Breast epithelium (tissue), 4 donors: ENCODE measurements at regions not wholly inside any gene's neighbourhood (a gene's known extent, or its start where the extent isn't known, plus 50 kb on each side); places are given as distances from the start of the nearest gene placed in this dataset.

Experiments used
- DNase-seq, 2 donors: peaks; one replicate each; pipeline ENCODE4 v3.0.0-alpha.2; 2019; ENCODE audit warnings: low spot score in 2 of 2
- H3K27ac ChIP-seq, 2 donors: fragments of 200-600 bp; sonication (generic) in 1 of 2; one replicate each; pipeline ENCODE4 v1.5.1; 2016 to 2019; ENCODE audit warnings: mild to moderate bottlenecking in 1 of 2
- H3K27me3 ChIP-seq, 2 donors: fragments of 200-600 bp; sonication (generic) in 1 of 2; one replicate each; pipeline versions ENCODE4 v1.5.1 to v1.6.0; 2017 to 2019; ENCODE audit warnings: control low read depth in 1 of 2, mild to moderate bottlenecking in 1 of 2
- H3K36me3 ChIP-seq: fragments of 200-600 bp; one replicate; pipeline ENCODE4 v1.5.1; 2019
- H3K4me1 ChIP-seq, 2 donors: fragments of 200-600 bp; sonication (generic); one replicate each; pipeline ENCODE4 v1.5.1; 2016 to 2019; ENCODE audit warnings: control low read depth in 1 of 2
- H3K4me3 ChIP-seq, 3 donors: fragments of 200-600 bp; sonication (generic); 1 replicate in 2 of 3; 2 replicates in 1 of 3; pipeline ENCODE4 v1.5.1; 2016 to 2019; ENCODE audit warnings: mild to moderate bottlenecking in 3 of 3, moderate library complexity in 2 of 3
- H3K9me3 ChIP-seq, 2 donors: fragments of 200-600 bp; sonication (generic) in 1 of 2; one replicate each; pipeline ENCODE4 v1.5.1; 2016 to 2019; ENCODE audit warnings: control low read depth in 1 of 2
- POLR2A ChIP-seq: fragments of 450-650 bp; IDR thresholded peaks from one replicate; pipeline ENCODE4 v1.6.1; 2016; ENCODE audit warnings: antibody characterized with exemption, mild to moderate bottlenecking, moderate library complexity
- POLR2AphosphoS5 ChIP-seq, 3 donors: sonication (generic); formaldehyde crosslinking; IDR thresholded peaks; one replicate each; pipeline ENCODE4 v1.6.1; 2017; ENCODE audit warnings: antibody characterized with exemption in 3 of 3
- intact Hi-C: fragments of 100-400 bp; cut with DNase I; formaldehyde crosslinking; loops from one replicate; pipeline ENCODE4 v1.15.1; 2023; ENCODE audit warnings: low total_unique reads
- TF ChIP-seq, protein P1 (sequence below), 3 donors: fragments of 450-650 bp; IDR thresholded peaks; one replicate each; pipeline ENCODE4 v1.5.1; 2016 to 2017; ENCODE audit warnings: antibody characterized with exemption in 3 of 3, mild to moderate bottlenecking in 3 of 3, moderate library complexity in 3 of 3

DNA sequence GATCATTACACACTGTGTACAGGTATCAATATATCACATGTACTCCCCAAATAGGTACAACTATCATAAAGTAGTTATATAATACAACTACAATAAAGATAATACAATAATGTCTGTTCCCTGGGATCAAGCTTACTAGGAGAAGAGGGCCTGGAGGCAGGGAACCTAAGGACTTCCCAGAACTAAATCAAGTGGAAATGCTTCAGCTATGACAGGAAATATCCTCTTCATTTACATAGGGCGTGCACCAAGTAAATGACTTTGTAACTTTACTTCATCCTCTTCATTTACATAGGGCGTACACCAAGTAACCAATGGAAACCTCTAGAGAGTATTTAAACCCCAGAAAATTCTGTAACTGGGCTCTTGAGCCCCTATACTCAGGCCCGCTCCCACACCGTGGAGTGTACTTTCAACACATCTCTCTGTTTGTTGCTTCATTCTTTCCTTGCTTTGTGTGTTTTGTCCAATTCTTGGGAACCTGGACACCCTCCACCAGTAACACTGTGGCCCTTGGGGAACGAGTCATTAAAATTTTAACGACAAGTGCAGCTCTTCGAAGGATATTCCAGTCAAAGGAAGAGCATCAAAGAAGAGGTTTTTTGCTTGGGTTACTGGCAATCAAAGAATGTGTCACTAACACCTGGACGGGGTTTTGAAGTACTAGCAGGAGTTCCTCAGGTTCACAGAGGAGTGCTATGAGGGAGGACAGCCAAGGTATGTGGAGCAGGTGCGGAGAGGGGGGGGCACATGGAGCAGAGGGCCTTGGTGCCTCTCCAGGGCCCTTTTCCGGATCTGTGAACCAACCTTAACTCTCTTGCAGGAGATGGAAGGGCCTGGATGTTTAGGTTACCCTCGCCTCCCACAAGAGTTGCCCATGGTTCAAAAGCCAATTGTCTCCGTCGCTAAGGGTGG lies 106.6 kb upstream of the DAP start:
- Histone ChIP-seq H3K4me3 (no peak overlapping the region), H3K9me3 (no peaks in the 10 kb centered on the region), H3K4me1 (no peaks in the 10 kb centered on the region), H3K27ac (no peak overlapping the region), H3K27me3 (no peaks in the 10 kb centered on the region), H3K36me3 (no peaks in the 10 kb centered on the region)
- DNase-seq: no peak
- intact Hi-C loops: no loop called here
- TF ChIP-seq, protein P1, sequence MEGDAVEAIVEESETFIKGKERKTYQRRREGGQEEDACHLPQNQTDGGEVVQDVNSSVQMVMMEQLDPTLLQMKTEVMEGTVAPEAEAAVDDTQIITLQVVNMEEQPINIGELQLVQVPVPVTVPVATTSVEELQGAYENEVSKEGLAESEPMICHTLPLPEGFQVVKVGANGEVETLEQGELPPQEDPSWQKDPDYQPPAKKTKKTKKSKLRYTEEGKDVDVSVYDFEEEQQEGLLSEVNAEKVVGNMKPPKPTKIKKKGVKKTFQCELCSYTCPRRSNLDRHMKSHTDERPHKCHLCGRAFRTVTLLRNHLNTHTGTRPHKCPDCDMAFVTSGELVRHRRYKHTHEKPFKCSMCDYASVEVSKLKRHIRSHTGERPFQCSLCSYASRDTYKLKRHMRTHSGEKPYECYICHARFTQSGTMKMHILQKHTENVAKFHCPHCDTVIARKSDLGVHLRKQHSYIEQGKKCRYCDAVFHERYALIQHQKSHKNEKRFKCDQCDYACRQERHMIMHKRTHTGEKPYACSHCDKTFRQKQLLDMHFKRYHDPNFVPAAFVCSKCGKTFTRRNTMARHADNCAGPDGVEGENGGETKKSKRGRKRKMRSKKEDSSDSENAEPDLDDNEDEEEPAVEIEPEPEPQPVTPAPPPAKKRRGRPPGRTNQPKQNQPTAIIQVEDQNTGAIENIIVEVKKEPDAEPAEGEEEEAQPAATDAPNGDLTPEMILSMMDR (IDR thresholded peaks at IDR 0.05): no peak
- TF ChIP-seq POLR2AphosphoS5 (IDR thresholded peaks at IDR 0.05) (no peak), POLR2A (no peak)

DNA sequence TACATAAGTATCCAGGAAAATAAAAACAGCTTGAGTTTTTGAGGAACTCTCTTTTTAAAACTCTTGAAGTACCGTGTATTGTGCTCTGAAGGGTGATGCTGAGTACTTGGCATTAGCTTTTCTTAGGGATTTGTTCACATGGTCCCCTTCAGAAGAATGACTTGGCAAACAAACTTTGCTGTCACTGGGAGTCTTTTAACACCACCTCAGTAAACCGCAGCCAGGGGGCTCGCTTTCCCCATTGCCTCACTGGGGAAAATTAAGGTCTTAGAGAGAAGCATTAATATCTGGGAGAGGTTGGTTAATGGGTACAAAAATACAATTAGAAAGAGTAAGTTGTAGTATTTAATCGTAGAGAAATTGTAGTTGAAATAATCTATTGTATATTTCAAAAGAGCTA lies 105.9 kb upstream of the DAP start:
- no peak for TF ChIP-seq POLR2A
- no peak for TF ChIP-seq POLR2AphosphoS5 (IDR thresholded peaks at IDR 0.05)
- TF ChIP-seq, protein P1 (IDR thresholded peaks at IDR 0.05): no peak
- Histone ChIP-seq H3K4me1 (no peaks in the 10 kb centered on the region), H3K27ac (no peak overlapping the region), H3K9me3 (no peaks in the 10 kb centered on the region), H3K4me3 (no peak overlapping the region), H3K27me3 (no peaks in the 10 kb centered on the region), H3K36me3 (no peaks in the 10 kb centered on the region)
- DNase-seq: no peak
- intact Hi-C loops: no loop called here

DNA sequence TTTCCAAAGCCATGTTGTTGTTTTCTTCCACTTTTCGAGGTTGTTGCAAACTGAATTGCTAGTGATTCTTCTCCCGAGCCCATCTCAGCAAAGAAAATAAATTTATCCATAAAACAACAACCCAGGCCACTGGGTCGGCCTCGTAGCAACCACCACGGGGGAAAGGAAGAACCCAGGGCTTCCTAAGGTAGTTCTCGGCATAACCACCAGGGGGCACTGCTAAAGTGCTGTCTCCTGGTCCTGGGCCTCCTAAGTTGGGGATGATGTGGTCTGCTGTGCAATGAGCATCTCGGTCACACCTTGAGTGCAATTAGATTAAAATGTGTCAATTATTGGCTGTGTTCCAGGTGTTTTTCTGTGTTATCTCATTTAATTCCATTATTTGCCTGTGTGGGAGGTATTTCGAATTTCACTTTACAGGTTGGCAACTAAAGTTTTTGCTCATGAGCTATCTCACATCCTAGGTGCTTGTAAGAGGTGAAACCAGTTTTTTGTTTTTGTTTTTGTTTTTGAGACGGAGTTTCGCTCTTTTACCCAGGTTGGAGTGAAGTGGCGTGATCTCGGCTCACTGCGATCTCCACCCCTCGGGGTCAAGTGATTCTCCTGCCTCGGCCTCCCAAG lies 102.8 kb upstream of the DAP start:
- TF ChIP-seq POLR2AphosphoS5 (IDR thresholded peaks at IDR 0.05): no peak
- TF ChIP-seq, protein P1 (IDR thresholded peaks at IDR 0.05): peak in 2 of 3 donors; percentile 47 to 55
- H3K27ac ChIP-seq: no peak overlapping the region
- H3K9me3 ChIP-seq: no peaks in the 10 kb centered on the region
- no peaks in the 10 kb centered on the region for H3K4me1 ChIP-seq
- H3K36me3 ChIP-seq: no peaks in the 10 kb centered on the region
- no peak overlapping the region for H3K4me3 ChIP-seq
- H3K27me3 ChIP-seq: no peaks in the 10 kb centered on the region
- intact Hi-C loops: no loop called here
- DNase-seq: no peak

DNA sequence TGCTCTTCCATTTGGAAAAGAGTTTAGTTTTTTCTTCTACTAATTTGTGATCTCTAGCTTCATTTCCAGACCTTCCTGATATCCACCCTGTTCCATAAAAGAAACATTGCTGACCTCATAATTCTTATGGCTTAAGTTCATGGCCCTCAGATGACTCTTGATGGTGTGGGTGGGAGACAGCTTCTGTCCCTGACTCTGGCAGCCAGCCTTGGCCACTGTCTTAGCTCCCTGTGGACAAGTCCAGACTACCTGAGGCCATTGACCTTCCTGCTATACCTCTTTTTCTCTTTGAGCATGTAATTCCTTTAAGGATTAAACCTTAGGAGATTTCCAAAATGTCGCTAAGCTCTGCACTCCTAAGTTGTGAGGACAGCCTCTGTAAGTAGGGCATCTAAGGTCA lies 101.1 kb upstream of the DAP start:
- DNase-seq: no peak
- Histone ChIP-seq H3K4me1 (peaks cover 0 to 1% of the 10 kb centered on the region in 2 donors), H3K27ac (no peak overlapping the region), H3K4me3 (no peak overlapping the region), H3K36me3 (no peaks in the 10 kb centered on the region), H3K9me3 (no peaks in the 10 kb centered on the region), H3K27me3 (no peaks in the 10 kb centered on the region)
- TF ChIP-seq POLR2A (no peak), POLR2AphosphoS5 (IDR thresholded peaks at IDR 0.05) (no peak)
- TF ChIP-seq, protein P1 (IDR thresholded peaks at IDR 0.05): no peak
- intact Hi-C loops: no loop called here

DNA sequence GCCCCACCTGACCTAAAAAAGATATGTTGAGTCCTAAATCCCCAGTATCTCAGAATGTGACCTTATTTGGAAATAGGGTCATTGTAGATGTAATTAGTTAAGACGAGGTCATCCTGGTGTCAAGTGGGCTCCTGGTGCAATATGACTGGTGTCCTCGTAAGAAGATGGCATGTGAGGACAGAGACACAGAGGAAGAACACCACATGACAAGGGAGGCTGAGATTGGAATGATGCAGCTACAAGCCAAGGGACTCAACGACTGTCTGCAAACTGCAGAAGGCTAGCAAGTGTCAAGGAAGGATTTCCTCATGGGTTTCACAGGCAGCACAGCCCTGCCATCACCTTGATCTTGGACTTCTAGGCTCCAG lies 100.4 kb upstream of the DAP start:
- H3K27ac ChIP-seq: no peak overlapping the region
- intact Hi-C loops: no loop called here
- no peak for DNase-seq

More for the DNA sequence above, 100.4 kb upstream of the DAP start:
- Histone ChIP-seq H3K9me3 (no peaks in the 10 kb centered on the region), H3K27me3 (no peaks in the 10 kb centered on the region), H3K4me1 (peaks cover 0 to 8% of the 10 kb centered on the region in 2 donors), H3K36me3 (no peaks in the 10 kb centered on the region), H3K4me3 (no peak overlapping the region)
- TF ChIP-seq POLR2AphosphoS5 (IDR thresholded peaks at IDR 0.05) (no peak), POLR2A (no peak)
